IMR-90 (cell line): ENCODE measurements at regions not wholly inside any gene's neighbourhood (a gene's known extent, or its start where the extent isn't known, plus 50 kb on each side); places are given as distances from the start of the nearest gene placed in this dataset.

Source experiments
- ATAC-seq: fragments of 200-7000 bp; cut with Tn5 transposase; 2 replicates; pipeline ENCODE4 v1.9.1; 2020; ENCODE audit warnings: low read depth, mild to moderate bottlenecking, moderate library complexity
- BruUV-seq: library from RNA; stranded (reverse); fragments of 400-500 nt; replicated peaks from 2 replicates; lab custom pipeline; 2021; lab: Mats Ljungman, UMichigan
- CTCF ChIA-PET: fragments of 300-600 bp; formaldehyde crosslinking; extraction: SDS; loops from one replicate; lab custom pipeline; 2021; ENCODE audit warnings: antibody characterized with exemption; lab: Yijun Ruan, JAX
- POLR2A ChIA-PET: fragments of 300-600 bp; sonication (Branson Sonifier 250); formaldehyde crosslinking; loops from one replicate; lab custom pipeline; 2022; ENCODE audit warnings: antibody characterized with exemption; ENCODE audit not compliant: unreplicated experiment; lab: Charles Lee
- DNase-seq: peaks from one replicate; pipeline ENCODE4 v3.0.0; 2013
- H2AFZ ChIP-seq: replicated peaks from 2 replicates; pipeline ENCODE3; 2013; ENCODE audit warnings: low read length, mild to moderate bottlenecking; ENCODE audit not compliant: poor library complexity
- H2AK5ac ChIP-seq: 2 replicates; pipeline ENCODE4 v1.6.1; 2013; ENCODE audit warnings: low read depth, low read length, inconsistent platforms
- H2AK9ac ChIP-seq: replicated peaks from 2 replicates; pipeline ENCODE3; 2013; ENCODE audit warnings: mild to moderate bottlenecking, low read depth, low read length, moderate library complexity; ENCODE audit not compliant: poor library complexity
- H2BK120ac ChIP-seq: 2 replicates; pipeline ENCODE4 v1.6.1; 2013; ENCODE audit warnings: low read depth, low read length, inconsistent platforms
- H2BK15ac ChIP-seq: 3 replicates; pipeline ENCODE4 v1.6.1; 2013; ENCODE audit warnings: low read depth, low read length, inconsistent platforms
- H2BK20ac ChIP-seq: 2 replicates; pipeline ENCODE4 v1.6.1; 2013; ENCODE audit warnings: low read depth, mild to moderate bottlenecking, inconsistent platforms, low read length, moderate library complexity
- H2BK5ac ChIP-seq: 2 replicates; pipeline ENCODE4 v1.6.1; 2013; ENCODE audit warnings: mild to moderate bottlenecking, low read depth, low read length, inconsistent platforms; ENCODE audit not compliant: poor library complexity, severe bottlenecking
- H3K14ac ChIP-seq: replicated peaks from 2 replicates; pipeline ENCODE4 v1.6.1; 2013; ENCODE audit warnings: low read depth, low read length, inconsistent platforms
- H3K18ac ChIP-seq: 2 replicates; pipeline ENCODE4 v1.6.1; 2013; ENCODE audit warnings: low read depth, low read length, control low read depth
- H3K23ac ChIP-seq: 2 replicates; pipeline ENCODE4 v1.6.1; 2013; ENCODE audit warnings: low read depth, low read length, inconsistent platforms
- H3K27ac ChIP-seq: 2 replicates; pipeline ENCODE4 v1.5.1; 2013; ENCODE audit warnings: mild to moderate bottlenecking, control low read depth, low read length; ENCODE audit not compliant: insufficient read depth
- H3K27me3 ChIP-seq: 2 replicates; pipeline ENCODE4 v1.6.1; 2013; ENCODE audit warnings: low read length; ENCODE audit not compliant: control insufficient read depth, insufficient read depth
- H3K36me3 ChIP-seq: 2 replicates; pipeline ENCODE4 v1.6.1; 2013; ENCODE audit warnings: low read length, mixed read lengths; ENCODE audit not compliant: control insufficient read depth, insufficient read depth
- H3K4ac ChIP-seq: 2 replicates; pipeline ENCODE4 v1.6.1; 2013; ENCODE audit warnings: low read depth, low read length, inconsistent platforms
- H3K4me1 ChIP-seq: 2 replicates; pipeline ENCODE4 v1.6.1; 2013; ENCODE audit warnings: low read length, mixed read lengths; ENCODE audit not compliant: control insufficient read depth, insufficient read depth
- H3K4me2 ChIP-seq: 2 replicates; pipeline ENCODE4 v1.6.1; 2013; ENCODE audit warnings: low read depth, mild to moderate bottlenecking, control low read depth, low read length, moderate library complexity
- H3K4me3 ChIP-seq: 2 replicates; pipeline ENCODE4 v1.5.1; 2013; ENCODE audit warnings: low read depth, mild to moderate bottlenecking, control low read depth, low read length, moderate library complexity; ENCODE audit not compliant: insufficient read depth
- H3K56ac ChIP-seq: 2 replicates; pipeline ENCODE4 v1.6.1; 2013; ENCODE audit warnings: low read length, inconsistent platforms; ENCODE audit not compliant: insufficient read depth; ENCODE audit errors: extremely low read depth
- H3K79me1 ChIP-seq, 2 experiments: 2 replicates each; pipeline ENCODE4 v1.6.1; 2013; ENCODE audit warnings: low read length in 2 of 2, inconsistent platforms in 1 of 2, low read depth in 1 of 2
- H3K9ac ChIP-seq: 2 replicates; pipeline ENCODE4 v1.6.1; 2013; ENCODE audit warnings: low read depth, low read length, control low read depth
- H3K9me1 ChIP-seq: 2 replicates; pipeline ENCODE4 v1.6.1; 2013; ENCODE audit warnings: low read length, inconsistent platforms; ENCODE audit not compliant: insufficient read depth
- H3K9me3 ChIP-seq: 2 replicates; pipeline ENCODE4 v1.6.1; 2013; ENCODE audit warnings: low read length; ENCODE audit not compliant: control insufficient read depth, insufficient read depth
- H4K20me1 ChIP-seq: 2 replicates; pipeline ENCODE4 v1.6.1; 2013; ENCODE audit warnings: low read length, inconsistent platforms; ENCODE audit not compliant: insufficient read depth
- H4K5ac ChIP-seq: 2 replicates; pipeline ENCODE4 v1.6.1; 2013; ENCODE audit warnings: mild to moderate bottlenecking, low read depth, low read length, control low read depth
- H4K8ac ChIP-seq, 2 experiments: 2 replicates each; pipeline ENCODE4 v1.6.1; 2013; ENCODE audit warnings: low read depth in 2 of 2, low read length in 2 of 2, control low read depth in 1 of 2, inconsistent platforms in 1 of 2
- H4K91ac ChIP-seq: 2 replicates; pipeline ENCODE4 v1.6.1; 2013; ENCODE audit warnings: low read depth, low read length, inconsistent platforms; ENCODE audit not compliant: insufficient read depth
- BHLHE40 ChIP-seq: fragments of 150-350 bp; IDR thresholded peaks from 2 replicates; pipeline ENCODE4 v1.6.1; 2016; ENCODE audit warnings: mild to moderate bottlenecking, low read depth, low read length
- CEBPB ChIP-seq: IDR thresholded peaks from 2 replicates; pipeline ENCODE4 v1.6.1; 2012; ENCODE audit warnings: low read depth, low read length, improper control_type of control experiment
- CHD1 ChIP-seq: IDR thresholded peaks from 2 replicates; pipeline ENCODE4 v1.6.1; 2012; ENCODE audit warnings: low read depth, low read length, improper control_type of control experiment
- CTCF ChIP-seq: conservative IDR thresholded peaks from 2 replicates; pipeline ENCODE4 v1.5.1; 2012; ENCODE audit warnings: mild to moderate bottlenecking, low read depth, low read length, improper control_type of control experiment
- ELK1 ChIP-seq: fragments of 150-350 bp; IDR thresholded peaks from 2 replicates; pipeline ENCODE4 v1.6.1; 2016; ENCODE audit warnings: low read depth, mild to moderate bottlenecking, low read length, moderate library complexity, borderline replicate concordance
- FOS ChIP-seq: fragments of 150-350 bp; IDR thresholded peaks from 2 replicates; pipeline ENCODE4 v1.6.1; 2016; ENCODE audit warnings: low read depth, low read length
- MAFK ChIP-seq: IDR thresholded peaks from 2 replicates; pipeline ENCODE4 v1.6.1; 2012; ENCODE audit warnings: low read depth, low read length, improper control_type of control experiment
- MAZ ChIP-seq: IDR thresholded peaks from 2 replicates; pipeline ENCODE4 v1.6.1; 2012; ENCODE audit warnings: low read depth, mild to moderate bottlenecking, low read length, improper control_type of control experiment, moderate library complexity, borderline replicate concordance
- MXI1 ChIP-seq: IDR thresholded peaks from 2 replicates; pipeline ENCODE4 v1.6.1; 2012; ENCODE audit warnings: low read depth, mild to moderate bottlenecking, low read length, moderate library complexity, borderline replicate concordance
- NFE2L2 ChIP-seq: fragments of 150-350 bp; IDR thresholded peaks from 2 replicates; pipeline ENCODE4 v1.6.1; 2016; ENCODE audit warnings: low read depth, mild to moderate bottlenecking, low read length
- POLR2A ChIP-seq: IDR thresholded peaks from 2 replicates; pipeline ENCODE4 v1.6.1; 2012; ENCODE audit warnings: mild to moderate bottlenecking, low read depth, low read length
- RAD21 ChIP-seq: IDR thresholded peaks from 2 replicates; pipeline ENCODE4 v1.6.1; 2012; ENCODE audit warnings: low read length, improper control_type of control experiment
- RCOR1 ChIP-seq: IDR thresholded peaks from 2 replicates; pipeline ENCODE4 v1.6.1; 2012; ENCODE audit warnings: mild to moderate bottlenecking, low read length, improper control_type of control experiment; ENCODE audit not compliant: insufficient replicate concordance
- RFX5 ChIP-seq: IDR thresholded peaks from 2 replicates; pipeline ENCODE4 v1.8.0; 2012; ENCODE audit warnings: low read depth, mild to moderate bottlenecking, low read length, moderate library complexity
- SMC3 ChIP-seq: fragments of 150-350 bp; IDR thresholded peaks from 2 replicates; pipeline ENCODE4 v1.6.1; 2016; ENCODE audit warnings: low read depth, mild to moderate bottlenecking, antibody characterized with exemption, low read length, moderate library complexity
- USF2 ChIP-seq: fragments of 150-350 bp; IDR thresholded peaks from 2 replicates; pipeline ENCODE4 v1.6.1; 2017; ENCODE audit warnings: mild to moderate bottlenecking, antibody characterized with exemption, low read length, low read depth
- WGBS, 2 experiments: methylation state at CpG; one replicate each; pipeline versions ENCODE4 v1.1.5 to v1.1.7; 2013; ENCODE audit warnings: missing lambda C conversion rate in 2 of 2; ENCODE audit not compliant: insufficient read length in 1 of 2; ENCODE audit errors: extremely low coverage in 2 of 2; 5-methylcytosine and 5-hydroxymethylcytosine counted together
- dilution Hi-C: fragments of 300-500 bp; cut with HindIII; formaldehyde crosslinking; loops from one replicate; pipeline ENCODE4 v1.14.3; 2018; ENCODE audit warnings: low sequenced_read_pairs; ENCODE audit not compliant: unreplicated experiment
- in situ Hi-C: fragments of 300-500 bp; cut with MboI; formaldehyde crosslinking; loops from 3 replicates; pipeline ENCODE4 v1.14.3; 2019; ENCODE audit warnings: low sequenced_read_pairs, inconsistent platforms, mixed read lengths
- intact Hi-C: fragments of 100-400 bp; cut with micrococcal nuclease; formaldehyde crosslinking; loops from 2 replicates; pipeline ENCODE4 v1.10.0; 2022

GRCh38 chrX:67426946-67427345 is 116.9 kb upstream of the AR start:
- ATAC-seq (no peak), DNase-seq (no peak)
- no peak overlapping the region for H3K18ac ChIP-seq
- no CpG with 5 or more reads among the region's 2 CpGs for WGBS, 2 experiments
- ChIA-PET CTCF (no interaction called here), POLR2A (no interaction called here)
- H3K9ac ChIP-seq = no peak overlapping the region
- no peak overlapping the region for H3K14ac ChIP-seq
- no peaks in the 10 kb centered on the region for H3K27me3 ChIP-seq
- no peak overlapping the region for H3K4me3 ChIP-seq
- no peak overlapping the region for H3K23ac ChIP-seq
- no peak overlapping the region for H3K56ac ChIP-seq
- intact Hi-C loops = no loop called here
- no peak overlapping the region for H3K4ac ChIP-seq
- H3K9me3 ChIP-seq = no peaks in the 10 kb centered on the region; the same call in 1 of the 2 replicates
- no peaks in the 10 kb centered on the region for H3K9me1 ChIP-seq
- no peak overlapping the region for H3K4me2 ChIP-seq
- H2AK9ac ChIP-seq = no peak overlapping the region
- H2BK15ac ChIP-seq = no peak overlapping the region
- H3K27ac ChIP-seq = no peak overlapping the region
- no peak overlapping the region for H2AK5ac ChIP-seq
- H2AFZ ChIP-seq = no peak overlapping the region
- no peaks in the 10 kb centered on the region for H3K4me1 ChIP-seq
- H2BK120ac ChIP-seq = no peak overlapping the region
- in situ Hi-C loops = no loop called here
- H4K8ac ChIP-seq = no peak overlapping the region
- no peak for TF ChIP-seq CEBPB
- TF ChIP-seq USF2 = no peak
- TF ChIP-seq BHLHE40 = no peak
- no peak for TF ChIP-seq ELK1
- no peak for TF ChIP-seq RFX5
- no peak for TF ChIP-seq RAD21
- TF ChIP-seq MXI1 = no peak
- no peak for TF ChIP-seq CTCF
- TF ChIP-seq CHD1 = no peak
- TF ChIP-seq FOS = no peak
- no peak for TF ChIP-seq MAZ
- TF ChIP-seq MAFK = no peak
- no peak for TF ChIP-seq RCOR1
- no peak for TF ChIP-seq POLR2A
- TF ChIP-seq NFE2L2 = no peak
- no peak for TF ChIP-seq SMC3
- H3K36me3 ChIP-seq = no peaks in the 10 kb centered on the region
- no peaks in the 10 kb centered on the region for H3K79me1 ChIP-seq
- no peaks in the 10 kb centered on the region for H4K20me1 ChIP-seq
- no peak overlapping the region for H4K5ac ChIP-seq
- no peak overlapping the region for H2BK5ac ChIP-seq
- no TSS peak for BruUV-seq
- no peak overlapping the region for H2BK20ac ChIP-seq
- no peak overlapping the region for H4K91ac ChIP-seq
- dilution Hi-C loops = no loop called here
